Naive thymus-derived CD4-positive, alpha-beta T cell (primary cell): ENCODE measurements at regions not wholly inside any gene's neighbourhood (a gene's known extent, or its start where the extent isn't known, plus 50 kb on each side); places are given as distances from the start of the nearest gene placed in this dataset.
"Not testable (repeated sequence)": the region's sequence is repeated elsewhere in the genome, so short reads cannot be mapped to it uniquely, and the experiment has no call there.

ENCODE experiments used
- ATAC-seq: fragments of 150-1000 bp; cut with Tn5 transposase; 2 replicates; pipeline ENCODE4 v1.10.0; 2021; ENCODE audit warnings: mild to moderate bottlenecking, moderate library complexity
- CTCF ChIA-PET: fragments of 350-600 bp; sonication (Branson Sonifier 250); formaldehyde crosslinking; loops from one replicate; lab custom pipeline; 2021; ENCODE audit warnings: antibody characterized with exemption; lab: Charles Lee
- POLR2A ChIA-PET: fragments of 350-600 bp; sonication (Branson Sonifier 250); formaldehyde crosslinking; loops from one replicate; lab custom pipeline; 2021; ENCODE audit warnings: antibody characterized with exemption, inconsistent platforms; lab: Charles Lee
- DNase-seq, 9 donors: peaks; one replicate each; pipeline versions ENCODE4 v3.0.0 to v3.0.0-alpha.2; 2020 to 2022; ENCODE audit warnings: mixed read lengths in 1 of 9
- H3K27ac ChIP-seq: one replicate; pipeline ENCODE4 v1.7.0; 2013; ENCODE audit warnings: mild to moderate bottlenecking, low read depth, low read length, moderate library complexity
- H3K27me3 ChIP-seq, 2 donors: one replicate each; pipeline ENCODE4 v1.7.0; 2013; ENCODE audit warnings: low read length in 2 of 2, mild to moderate bottlenecking in 2 of 2, moderate library complexity in 2 of 2; ENCODE audit not compliant: control insufficient read depth in 2 of 2, insufficient read depth in 2 of 2
- H3K36me3 ChIP-seq, 3 experiments: 1 replicate in 2 of 3; 2 replicates in 1 of 3; pipeline ENCODE4 v1.7.0; 2013; ENCODE audit warnings: low read length in 3 of 3, mild to moderate bottlenecking in 3 of 3, moderate library complexity in 1 of 3; ENCODE audit not compliant: insufficient read depth in 3 of 3, control insufficient read depth in 2 of 3
- H3K4me1 ChIP-seq, 2 donors: one replicate each; pipeline ENCODE4 v1.7.0; 2013; ENCODE audit warnings: low read length in 2 of 2, mild to moderate bottlenecking in 2 of 2, moderate library complexity in 1 of 2; ENCODE audit not compliant: control insufficient read depth in 2 of 2, insufficient read depth in 2 of 2
- H3K4me3 ChIP-seq: 2 replicates; pipeline ENCODE4 v1.7.0; 2013; ENCODE audit warnings: mild to moderate bottlenecking, low read length
- H3K9me3 ChIP-seq, 3 experiments: 1 replicate in 2 of 3; 2 replicates in 1 of 3; pipeline ENCODE4 v1.7.0; 2013; ENCODE audit warnings: low read length in 3 of 3; ENCODE audit not compliant: control insufficient read depth in 2 of 3
- H3K27ac Mint-ChIP-seq, 9 donors: one replicate each; pipeline ENCODE4 v1.8.0; 2020 to 2022; ENCODE audit warnings: mixed read lengths in 9 of 9, mild to moderate bottlenecking in 8 of 9, moderate library complexity in 5 of 9, inconsistent platforms in 2 of 9
- H3K27me3 Mint-ChIP-seq, 5 donors: one replicate each; pipeline ENCODE4 v1.8.0; 2021 to 2022; ENCODE audit warnings: mixed read lengths in 5 of 5, mild to moderate bottlenecking in 1 of 5
- H3K36me3 Mint-ChIP-seq, 5 donors: one replicate each; pipeline ENCODE4 v1.8.0; 2020 to 2022; ENCODE audit warnings: mixed read lengths in 5 of 5, mild to moderate bottlenecking in 3 of 5, inconsistent platforms in 1 of 5
- H3K4me1 Mint-ChIP-seq, 7 donors: one replicate each; pipeline ENCODE4 v1.8.0; 2020 to 2022; ENCODE audit warnings: mixed read lengths in 7 of 7, mild to moderate bottlenecking in 3 of 7, inconsistent platforms in 1 of 7
- H3K4me3 Mint-ChIP-seq, 10 donors: one replicate each; pipeline ENCODE4 v1.8.0; 2020 to 2022; ENCODE audit warnings: mild to moderate bottlenecking in 10 of 10, mixed read lengths in 10 of 10, moderate library complexity in 6 of 10, inconsistent platforms in 2 of 10
- H3K9me3 Mint-ChIP-seq, 11 donors: one replicate each; pipeline ENCODE4 v1.8.0; 2020 to 2022; ENCODE audit warnings: mixed read lengths in 11 of 11, mild to moderate bottlenecking in 4 of 11, inconsistent platforms in 1 of 11, moderate library complexity in 1 of 11
- intact Hi-C, 2 donors: fragments of 100-400 bp; cut with micrococcal nuclease; formaldehyde crosslinking; loops; one replicate each; pipeline ENCODE4 v1.15.1; 2023

DNA sequence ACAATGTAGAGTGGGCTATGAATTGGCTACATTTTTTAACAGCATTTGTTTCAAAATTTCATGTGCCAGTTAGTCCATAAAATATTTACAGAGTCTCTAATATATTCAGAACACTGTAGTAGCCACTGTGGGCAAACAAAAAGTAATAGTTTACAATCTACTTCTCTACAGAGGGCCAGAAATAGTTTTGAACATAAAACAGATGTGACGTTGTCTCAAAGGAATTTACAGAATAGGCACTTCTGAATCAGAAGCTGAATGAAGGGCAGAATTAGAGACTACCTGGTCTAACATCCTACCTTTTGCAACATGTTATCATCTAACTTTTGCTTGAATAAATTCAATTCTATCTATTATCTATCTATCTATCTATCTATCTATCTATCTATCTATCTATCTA is 811.9 kb upstream of the EPHA5 start:
- Histone ChIP-seq H3K4me3 (no peak overlapping the region), H3K27me3 (no peaks in the 10 kb centered on the region), H3K4me1 (no peaks in the 10 kb centered on the region), H3K9me3 (no peaks in the 10 kb centered on the region), H3K36me3 (no peaks in the 10 kb centered on the region), H3K27ac (no peak overlapping the region)
- ChIA-PET CTCF (no interaction called here), POLR2A (no interaction called here)
- Mint-ChIP-seq H3K4me1 (no peaks in the 10 kb centered on the region), H3K27ac (no peak overlapping the region), H3K9me3 (peaks cover 0 to 14% (median 3%) of the 10 kb centered on the region in 11 donors), H3K36me3 (no peaks in the 10 kb centered on the region), H3K27me3 (no peaks in the 10 kb centered on the region), H3K4me3 (no peak overlapping the region)
- intact Hi-C loops: no loop called here
- ATAC-seq (no peak), DNase-seq (no peak)

DNA sequence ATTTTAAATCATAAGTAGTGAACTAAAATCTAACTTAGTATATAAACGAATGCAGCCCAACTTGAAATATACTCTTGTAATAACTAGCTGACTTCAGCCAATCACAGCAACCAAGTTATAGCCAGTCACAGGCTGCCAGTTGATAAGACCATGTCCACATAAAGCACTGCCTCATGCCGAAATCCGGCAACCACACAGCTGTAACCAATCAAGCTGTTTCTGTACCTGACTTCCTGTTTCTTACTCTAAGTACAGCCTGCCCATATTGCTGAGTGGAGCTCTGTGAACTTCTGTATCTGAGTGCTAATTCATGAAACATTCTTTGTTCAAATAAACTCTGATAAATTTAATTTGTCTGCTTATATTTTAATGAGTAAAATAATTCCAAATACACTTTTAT is 805.3 kb upstream of the EPHA5 start:
- Histone ChIP-seq H3K9me3 (no peaks in the 10 kb centered on the region), H3K36me3 (no peaks in the 10 kb centered on the region), H3K27ac (no peak overlapping the region), H3K4me1 (no peaks in the 10 kb centered on the region), H3K4me3 (no peak overlapping the region), H3K27me3 (no peaks in the 10 kb centered on the region)
- peaks cover 0 to 3% (median 0%) of the 10 kb centered on the region in 5 donors for H3K36me3 Mint-ChIP-seq
- DNase-seq (no peak), ATAC-seq (no peak)
- intact Hi-C loops: no loop called here
- peaks cover 2 to 25% (median 10%) of the 10 kb centered on the region in 11 donors for H3K9me3 Mint-ChIP-seq
- no peaks in the 10 kb centered on the region for H3K4me1 Mint-ChIP-seq
- no peaks in the 10 kb centered on the region for H3K27me3 Mint-ChIP-seq
- no peak overlapping the region for H3K27ac Mint-ChIP-seq
- POLR2A ChIA-PET: no interaction called here
- H3K4me3 Mint-ChIP-seq: no peak overlapping the region
- CTCF ChIA-PET: interaction anchor here (0.6 kb wide), 1 partner anchor 194 kb away, joined by 5 read pairs; no protein-coding TSS in a partner anchor

DNA sequence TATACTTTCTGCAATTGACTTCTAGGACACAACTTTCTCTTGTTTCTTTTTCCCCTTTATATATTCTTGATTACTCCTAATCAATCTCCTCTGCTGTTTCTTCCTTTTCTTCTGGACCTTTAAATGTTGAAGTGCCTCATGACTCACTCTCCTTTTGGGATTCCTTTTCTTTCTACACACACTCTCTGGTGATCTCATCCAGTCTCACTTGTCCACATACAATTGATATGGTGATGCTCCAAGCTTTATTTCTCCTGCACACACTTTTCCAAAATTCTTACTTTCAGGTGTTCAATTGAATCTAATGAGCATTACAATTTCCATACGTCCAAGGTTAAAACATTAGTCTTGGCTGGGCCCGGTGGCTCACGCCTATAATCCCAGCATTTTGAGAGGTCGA is 794.8 kb upstream of the EPHA5 start:
- H3K27ac Mint-ChIP-seq: no peak overlapping the region
- no peak for ATAC-seq
- H3K4me1 Mint-ChIP-seq: no peaks in the 10 kb centered on the region

DNA sequence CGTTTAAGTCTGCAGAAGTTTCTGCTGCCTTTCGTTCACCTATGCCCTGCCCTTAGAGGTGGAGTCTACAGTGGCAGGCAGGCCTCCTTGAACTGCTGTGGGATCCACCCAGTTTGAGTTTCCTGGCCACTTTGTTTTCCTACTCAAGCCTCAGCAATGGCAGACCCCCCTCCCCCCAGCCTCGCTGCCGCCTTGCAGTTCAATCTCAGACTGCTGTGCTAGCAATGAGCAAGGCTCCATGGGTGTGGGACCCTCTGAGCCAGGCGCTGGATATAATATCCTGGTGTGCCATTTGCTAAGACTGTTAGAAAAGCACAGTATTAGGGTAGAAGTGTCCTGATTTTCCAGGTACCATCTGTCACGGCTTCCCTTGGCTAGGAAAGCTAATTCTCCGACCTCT is 792.6 kb upstream of the EPHA5 start:
- CTCF ChIA-PET, H3K27me3 ChIP-seq, POLR2A ChIA-PET, H3K4me1 ChIP-seq, H3K9me3 ChIP-seq, H3K27me3 Mint-ChIP-seq, H3K4me3 Mint-ChIP-seq, intact Hi-C loops, DNase-seq, H3K36me3 ChIP-seq, H3K27ac Mint-ChIP-seq, H3K36me3 Mint-ChIP-seq, H3K4me3 ChIP-seq, ATAC-seq, H3K27ac ChIP-seq, H3K4me1 Mint-ChIP-seq: not testable (repeated sequence)
- H3K9me3 Mint-ChIP-seq: peaks cover 4 to 24% (median 15%) of the 10 kb centered on the region in 11 donors

More for the DNA sequence above, 794.8 kb upstream of the EPHA5 start:
- CTCF ChIA-PET: no interaction called here
- H3K9me3 Mint-ChIP-seq: peaks cover 4 to 18% (median 10%) of the 10 kb centered on the region in 11 donors
- no peaks in the 10 kb centered on the region for H3K27me3 ChIP-seq
- H3K9me3 ChIP-seq: no peaks in the 10 kb centered on the region
- H3K36me3 ChIP-seq: no peaks in the 10 kb centered on the region
- POLR2A ChIA-PET: no interaction called here
- no peak overlapping the region for H3K4me3 Mint-ChIP-seq
- H3K36me3 Mint-ChIP-seq: peaks cover 0 to 3% (median 0%) of the 10 kb centered on the region in 5 donors
- intact Hi-C loops: no loop called here
- H3K4me1 ChIP-seq: no peaks in the 10 kb centered on the region
- no peaks in the 10 kb centered on the region for H3K27me3 Mint-ChIP-seq
- H3K4me3 ChIP-seq: no peak overlapping the region
- H3K27ac ChIP-seq: no peak overlapping the region
- DNase-seq: no peak

DNA sequence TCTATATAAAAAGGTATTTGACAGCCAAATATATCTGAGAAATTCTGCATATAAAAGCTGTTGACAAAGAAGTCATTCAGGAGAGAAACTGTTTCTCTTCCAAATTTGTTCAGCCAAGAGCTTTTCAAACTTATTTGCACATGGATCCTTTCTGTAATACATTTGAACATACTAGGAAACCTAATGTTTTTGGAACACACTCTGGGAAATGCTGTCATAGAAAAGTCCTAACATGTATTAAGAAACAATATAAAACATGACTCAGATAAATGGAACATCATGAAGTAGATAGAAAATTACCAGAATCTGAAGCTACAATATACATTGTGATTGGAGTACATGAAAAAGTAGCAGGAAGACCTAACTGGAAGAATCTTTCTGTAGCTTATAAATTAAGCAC is 781.5 kb upstream of the EPHA5 start:
- no peak for ATAC-seq
- CTCF ChIA-PET: no interaction called here
- H3K36me3 ChIP-seq: no peaks in the 10 kb centered on the region
- H3K4me1 Mint-ChIP-seq: no peaks in the 10 kb centered on the region
- H3K9me3 Mint-ChIP-seq: peaks cover 0 to 13% (median 2%) of the 10 kb centered on the region in 11 donors
- DNase-seq: no peak
- H3K4me1 ChIP-seq: no peaks in the 10 kb centered on the region
- no peaks in the 10 kb centered on the region for H3K27me3 Mint-ChIP-seq
- H3K27ac Mint-ChIP-seq: no peak overlapping the region
- POLR2A ChIA-PET: no interaction called here
- intact Hi-C loops: no loop called here
- no peaks in the 10 kb centered on the region for H3K36me3 Mint-ChIP-seq
- no peak overlapping the region for H3K4me3 Mint-ChIP-seq
- H3K4me3 ChIP-seq: no peak overlapping the region
- no peaks in the 10 kb centered on the region for H3K9me3 ChIP-seq
- no peaks in the 10 kb centered on the region for H3K27me3 ChIP-seq
- no peak overlapping the region for H3K27ac ChIP-seq

DNA sequence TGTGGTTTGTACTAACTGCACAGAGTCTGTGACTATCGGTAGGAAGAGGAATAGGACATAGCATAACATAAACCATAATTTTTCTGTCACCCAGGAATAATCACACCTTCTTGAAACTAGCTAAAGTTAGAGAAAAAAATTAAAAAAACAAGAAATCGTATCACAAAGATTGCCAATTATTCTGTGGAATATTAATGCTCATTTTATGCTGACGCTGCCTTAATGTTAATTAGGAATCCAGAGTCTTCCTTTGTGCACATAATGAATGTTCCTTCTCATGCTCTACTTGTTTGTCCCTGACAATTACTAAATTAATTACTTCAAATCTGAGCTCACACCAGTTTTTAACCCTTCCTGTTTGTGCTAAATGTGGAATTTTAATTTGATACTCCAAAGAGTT is 772.7 kb upstream of the EPHA5 start:
- intact Hi-C loops: no loop called here
- no peaks in the 10 kb centered on the region for H3K4me1 Mint-ChIP-seq
- H3K27ac ChIP-seq: no peak overlapping the region
- no peaks in the 10 kb centered on the region for H3K4me1 ChIP-seq
- H3K9me3 Mint-ChIP-seq: peaks cover 0 to 25% (median 4%) of the 10 kb centered on the region in 11 donors
- H3K36me3 Mint-ChIP-seq: no peaks in the 10 kb centered on the region
- ChIA-PET CTCF (no interaction called here), POLR2A (no interaction called here)
- H3K27ac Mint-ChIP-seq: no peak overlapping the region
- no peak overlapping the region for H3K4me3 Mint-ChIP-seq
- no peak overlapping the region for H3K4me3 ChIP-seq
- ATAC-seq (no peak), DNase-seq (no peak)
- no peaks in the 10 kb centered on the region for H3K36me3 ChIP-seq
- no peaks in the 10 kb centered on the region for H3K9me3 ChIP-seq
- H3K27me3 Mint-ChIP-seq: no peaks in the 10 kb centered on the region
- H3K27me3 ChIP-seq: no peaks in the 10 kb centered on the region

DNA sequence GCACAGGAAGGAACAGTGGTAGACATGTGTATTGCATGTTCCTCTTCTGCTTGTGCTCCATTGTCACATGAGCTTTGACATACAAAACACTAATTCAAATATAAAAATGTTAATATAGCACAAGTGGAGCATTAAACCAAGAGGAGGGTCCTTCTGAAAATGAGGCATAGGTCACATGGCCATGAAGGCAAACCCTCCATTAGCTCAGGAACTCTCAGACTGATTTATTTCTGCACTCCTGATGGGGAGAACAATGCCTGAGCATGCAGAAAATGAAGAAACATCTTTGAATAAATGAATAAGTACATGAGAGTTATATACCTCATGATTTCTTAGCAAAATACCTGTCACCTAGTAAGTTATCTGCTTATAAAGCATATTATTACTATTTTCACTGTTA is 769.2 kb upstream of the EPHA5 start:
- Mint-ChIP-seq H3K9me3 (peaks cover 1 to 25% (median 8%) of the 10 kb centered on the region in 11 donors), H3K4me3 (no peak overlapping the region), H3K27ac (no peak overlapping the region), H3K36me3 (peaks cover 0 to 3% (median 0%) of the 10 kb centered on the region in 5 donors), H3K4me1 (no peaks in the 10 kb centered on the region), H3K27me3 (no peaks in the 10 kb centered on the region)
- no peaks in the 10 kb centered on the region for H3K36me3 ChIP-seq
- H3K27ac ChIP-seq: no peak overlapping the region
- H3K27me3 ChIP-seq: no peaks in the 10 kb centered on the region
- H3K4me3 ChIP-seq: no peak overlapping the region
- CTCF ChIA-PET: no interaction called here
- no peak for ATAC-seq
- H3K4me1 ChIP-seq: no peaks in the 10 kb centered on the region
- no peaks in the 10 kb centered on the region for H3K9me3 ChIP-seq
- POLR2A ChIA-PET: no interaction called here
- intact Hi-C loops: no loop called here
- no peak for DNase-seq
